Activated naive CD8-positive, alpha-beta T cell treated with anti-CD3 and anti-CD28 coated beads, Interleukin-2, amount 50 U/mL, for 24 hours (primary cell): ENCODE measurements at regions not wholly inside any gene's neighbourhood (a gene's known extent, or its start where the extent isn't known, plus 50 kb on each side); places are given as distances from the start of the nearest gene placed in this dataset.

Source experiments
- ATAC-seq: fragments of 150-1000 bp; cut with Tn5 transposase; one replicate; pipeline ENCODE4 v1.10.0; 2021
- DNase-seq: peaks from one replicate; pipeline ENCODE4 v3.0.0; 2021
- H3K27ac Mint-ChIP-seq: one replicate; pipeline ENCODE4 v1.8.0; 2021; ENCODE audit warnings: mild to moderate bottlenecking, mixed read lengths
- H3K27me3 Mint-ChIP-seq: one replicate; pipeline ENCODE4 v1.8.0; 2021; ENCODE audit warnings: mixed read lengths
- H3K36me3 Mint-ChIP-seq: one replicate; pipeline ENCODE4 v1.8.0; 2021; ENCODE audit warnings: low read depth, mixed read lengths
- H3K4me1 Mint-ChIP-seq: one replicate; pipeline ENCODE4 v1.8.0; 2021; ENCODE audit warnings: mixed read lengths
- H3K4me3 Mint-ChIP-seq: one replicate; pipeline ENCODE4 v1.8.0; 2021; ENCODE audit warnings: mild to moderate bottlenecking, moderate library complexity, mixed read lengths
- H3K9me3 Mint-ChIP-seq: one replicate; pipeline ENCODE4 v1.8.0; 2021; ENCODE audit warnings: mixed read lengths

GRCh38 chr3:152937234-152937633 lies 102.3 kb downstream of the P2RY1 start:
- no peaks in the 10 kb centered on the region for H3K9me3 Mint-ChIP-seq

GRCh38 chr3:152938974-152939636 lies 104.2 kb downstream of the P2RY1 start:
- no peaks in the 10 kb centered on the region for H3K36me3 Mint-ChIP-seq
- ATAC-seq (no peak), DNase-seq (no peak)
- H3K4me1 Mint-ChIP-seq = no peaks in the 10 kb centered on the region
- no peak overlapping the region for H3K27ac Mint-ChIP-seq
- no peak overlapping the region for H3K4me3 Mint-ChIP-seq
- H3K9me3 Mint-ChIP-seq = no peaks in the 10 kb centered on the region
- H3K27me3 Mint-ChIP-seq = no peaks in the 10 kb centered on the region

More at GRCh38 chr3:152937234-152937633, 102.3 kb downstream of the P2RY1 start:
- no peaks in the 10 kb centered on the region for H3K36me3 Mint-ChIP-seq
- no peaks in the 10 kb centered on the region for H3K27me3 Mint-ChIP-seq
- H3K4me1 Mint-ChIP-seq = no peaks in the 10 kb centered on the region
- no peak overlapping the region for H3K4me3 Mint-ChIP-seq
- DNase-seq (no peak), ATAC-seq (no peak)
- no peak overlapping the region for H3K27ac Mint-ChIP-seq

GRCh38 chr3:152941859-152942258 lies 106.9 kb downstream of the P2RY1 start:
- no peak for DNase-seq
- peaks cover 1% of the 10 kb centered on the region for H3K27me3 Mint-ChIP-seq
- no peaks in the 10 kb centered on the region for H3K4me1 Mint-ChIP-seq
- no peak overlapping the region for H3K27ac Mint-ChIP-seq
- ATAC-seq = no peak
- H3K9me3 Mint-ChIP-seq = no peaks in the 10 kb centered on the region
- H3K4me3 Mint-ChIP-seq = no peak overlapping the region
- no peaks in the 10 kb centered on the region for H3K36me3 Mint-ChIP-seq

GRCh38 chr3:152942366-152942765 lies 107.4 kb downstream of the P2RY1 start:
- no peak for DNase-seq
- Mint-ChIP-seq H3K27me3 (peaks cover 1% of the 10 kb centered on the region), H3K36me3 (no peaks in the 10 kb centered on the region), H3K4me3 (no peak overlapping the region), H3K4me1 (no peaks in the 10 kb centered on the region), H3K9me3 (no peaks in the 10 kb centered on the region), H3K27ac (no peak overlapping the region)
- no peak for ATAC-seq

- Mint-ChIP-seq H3K4me1 (no peaks in the 10 kb centered on the region), H3K4me3 (no peak overlapping the region), H3K36me3 (no peaks in the 10 kb centered on the region), H3K27me3 (peaks cover 1% of the 10 kb centered on the region), H3K9me3 (no peaks in the 10 kb centered on the region), H3K27ac (no peak overlapping the region)
- DNase-seq (no peak), ATAC-seq (no peak)
Observed at GRCh38 chr3:152943645-152944044, 108.7 kb downstream of the P2RY1 start.

GRCh38 chr3:152944671-152945070 lies 109.7 kb downstream of the P2RY1 start:
- DNase-seq = no peak
- Mint-ChIP-seq H3K27me3 (peaks cover 1% of the 10 kb centered on the region), H3K36me3 (no peaks in the 10 kb centered on the region), H3K27ac (no peak overlapping the region), H3K9me3 (no peaks in the 10 kb centered on the region), H3K4me1 (no peaks in the 10 kb centered on the region), H3K4me3 (no peak overlapping the region)
- ATAC-seq = no peak

- ATAC-seq (no peak), DNase-seq (no peak)
- no peaks in the 10 kb centered on the region for H3K9me3 Mint-ChIP-seq
- no peaks in the 10 kb centered on the region for H3K36me3 Mint-ChIP-seq
- H3K27ac Mint-ChIP-seq = no peak overlapping the region
- H3K4me1 Mint-ChIP-seq = no peaks in the 10 kb centered on the region
- peaks cover 1% of the 10 kb centered on the region for H3K27me3 Mint-ChIP-seq
- no peak overlapping the region for H3K4me3 Mint-ChIP-seq
Observed at GRCh38 chr3:152945556-152945955, 110.6 kb downstream of the P2RY1 start.

- DNase-seq (no peak), ATAC-seq (no peak)
- Mint-ChIP-seq H3K36me3 (no peaks in the 10 kb centered on the region), H3K4me3 (no peak overlapping the region), H3K27ac (no peak overlapping the region), H3K4me1 (no peaks in the 10 kb centered on the region), H3K27me3 (no peaks in the 10 kb centered on the region), H3K9me3 (no peaks in the 10 kb centered on the region)
Observed at GRCh38 chr3:152957491-152957890, 122.6 kb downstream of the P2RY1 start.

GRCh38 chr3:152959307-152959706 lies 124.4 kb downstream of the P2RY1 start:
- Mint-ChIP-seq H3K36me3 (no peaks in the 10 kb centered on the region), H3K27ac (no peak overlapping the region), H3K4me1 (no peaks in the 10 kb centered on the region), H3K27me3 (no peaks in the 10 kb centered on the region), H3K4me3 (no peak overlapping the region), H3K9me3 (no peaks in the 10 kb centered on the region)
- ATAC-seq (no peak), DNase-seq (no peak)

GRCh38 chr3:152960684-152961083 lies 125.8 kb downstream of the P2RY1 start:
- no peak for DNase-seq
- Mint-ChIP-seq H3K27ac (no peak overlapping the region), H3K27me3 (no peaks in the 10 kb centered on the region), H3K36me3 (no peaks in the 10 kb centered on the region), H3K9me3 (no peaks in the 10 kb centered on the region), H3K4me1 (no peaks in the 10 kb centered on the region), H3K4me3 (no peak overlapping the region)
- no peak for ATAC-seq

- no peak for DNase-seq
- no peaks in the 10 kb centered on the region for H3K9me3 Mint-ChIP-seq
Observed at GRCh38 chr3:152961323-152961722, 126.4 kb downstream of the P2RY1 start.

GRCh38 chr3:152964911-152965609 lies 130.1 kb downstream of the P2RY1 start:
- DNase-seq (no peak), ATAC-seq (no peak)
- Mint-ChIP-seq H3K27me3 (no peaks in the 10 kb centered on the region), H3K4me3 (no peak overlapping the region), H3K27ac (no peak overlapping the region), H3K36me3 (no peaks in the 10 kb centered on the region), H3K9me3 (no peaks in the 10 kb centered on the region), H3K4me1 (no peaks in the 10 kb centered on the region)

More at GRCh38 chr3:152961323-152961722, 126.4 kb downstream of the P2RY1 start:
- Mint-ChIP-seq H3K27ac (no peak overlapping the region), H3K4me3 (no peak overlapping the region), H3K27me3 (no peaks in the 10 kb centered on the region), H3K36me3 (no peaks in the 10 kb centered on the region), H3K4me1 (no peaks in the 10 kb centered on the region)
- no peak for ATAC-seq

GRCh38 chr3:152968388-152969024 lies 133.6 kb downstream of the P2RY1 start:
- H3K27ac Mint-ChIP-seq = no peak overlapping the region
- H3K4me3 Mint-ChIP-seq = no peak overlapping the region
- no peaks in the 10 kb centered on the region for H3K36me3 Mint-ChIP-seq
- H3K27me3 Mint-ChIP-seq = no peaks in the 10 kb centered on the region
- H3K9me3 Mint-ChIP-seq = no peaks in the 10 kb centered on the region
- ATAC-seq (no peak), DNase-seq (no peak)
- H3K4me1 Mint-ChIP-seq = no peaks in the 10 kb centered on the region

- Mint-ChIP-seq H3K36me3 (no peaks in the 10 kb centered on the region), H3K9me3 (no peaks in the 10 kb centered on the region), H3K27me3 (no peaks in the 10 kb centered on the region), H3K4me3 (no peak overlapping the region), H3K4me1 (no peaks in the 10 kb centered on the region), H3K27ac (no peak overlapping the region)
- ATAC-seq = no peak
- no peak for DNase-seq
Observed at GRCh38 chr3:152969557-152970300, 134.8 kb downstream of the P2RY1 start.
